ENCODE measurements at regions not wholly inside any gene's neighbourhood (a gene's known extent, or its start where the extent isn't known, plus 50 kb on each side); places are given as distances from the start of the nearest gene placed in this dataset.

- in situ Hi-C loops (cut with MboI) = no loop called here
Measured at GRCh38 chr21:35507181-35507759, 458.2 kb upstream of the RUNX1 start.

GRCh38 chr21:35506771-35507170, 457.7 kb upstream of the RUNX1 start:
- peaks cover 4% of the 10 kb centered on the region for H3F3A ChIP-seq (ENCODE audit: insufficient read depth)
- no peak overlapping the region for H3K4me3 ChIP-seq
- no peak for DNase-seq
- H3K9ac ChIP-seq = no peak overlapping the region
- H3K36me3 ChIP-seq (ENCODE audit: low read depth) = no peaks in the 10 kb centered on the region
- no peaks in the 10 kb centered on the region for H3K79me2 ChIP-seq (ENCODE audit: insufficient read depth)
- no peaks in the 10 kb centered on the region for H3K27me3 ChIP-seq (replicated peaks; ENCODE audit: insufficient read depth)
- no peaks in the 10 kb centered on the region for H3K9me3 ChIP-seq (ENCODE audit: low read depth)
- 58 to 70% methylated on average over 2 of the region's 2 CpGs for WGBS, 2 experiments (ENCODE audit: low coverage in 1 of 2, low lambda C conversion rate in 2 of 2, missing lambda C conversion rate in 2 of 2)
- H3K9me2 ChIP-seq (ENCODE audit: insufficient read depth) = no peaks in the 10 kb centered on the region
- H3K4me1 ChIP-seq (ENCODE audit: insufficient read depth) = peaks cover 38% of the 10 kb centered on the region
- TF ChIP-seq EZH2 (IDR thresholded peaks at IDR 0.05; ENCODE audit: insufficient read depth, poor library complexity, severe bottlenecking) = no peak
- TF ChIP-seq EZH2phosphoT487 (IDR thresholded peaks at IDR 0.05; ENCODE audit: insufficient read depth, low read depth) = no peak
- H2AFZ ChIP-seq = no peak overlapping the region
- no peak overlapping the region for H3K27ac ChIP-seq
- in situ Hi-C loops (cut with MboI) = no loop called here
- no peaks in the 10 kb centered on the region for H4K20me1 ChIP-seq (ENCODE audit: insufficient read depth)
- no peak overlapping the region for H3K4me2 ChIP-seq (ENCODE audit: unreplicated experiment)

More at GRCh38 chr21:35507181-35507759, 458.2 kb upstream of the RUNX1 start:
- H3K9me2 ChIP-seq (ENCODE audit: insufficient read depth) = no peaks in the 10 kb centered on the region
- H3K4me1 ChIP-seq (ENCODE audit: insufficient read depth) = peaks cover 43% of the 10 kb centered on the region
- TF ChIP-seq EZH2phosphoT487 (IDR thresholded peaks at IDR 0.05; ENCODE audit: insufficient read depth, low read depth) = no peak
- no peak for TF ChIP-seq EZH2 (IDR thresholded peaks at IDR 0.05; ENCODE audit: insufficient read depth, poor library complexity, severe bottlenecking)
- H3K36me3 ChIP-seq (ENCODE audit: low read depth) = no peaks in the 10 kb centered on the region
- H2AFZ ChIP-seq = no peak overlapping the region
- no peak overlapping the region for H3K4me3 ChIP-seq
- no peaks in the 10 kb centered on the region for H4K20me1 ChIP-seq (ENCODE audit: insufficient read depth)
- H3F3A ChIP-seq (ENCODE audit: insufficient read depth) = peaks cover 9% of the 10 kb centered on the region
- no peaks in the 10 kb centered on the region for H3K27me3 ChIP-seq (replicated peaks; ENCODE audit: insufficient read depth)
- H3K4me2 ChIP-seq (ENCODE audit: unreplicated experiment) = no peak overlapping the region
- H3K27ac ChIP-seq = no peak overlapping the region
- H3K9ac ChIP-seq = no peak overlapping the region
- WGBS, 2 experiments (ENCODE audit: low coverage in 1 of 2, low lambda C conversion rate in 2 of 2, missing lambda C conversion rate in 2 of 2) = 97 to 100% methylated on average over 4 of the region's 4 CpGs
- no peak for DNase-seq
- no peaks in the 10 kb centered on the region for H3K79me2 ChIP-seq (ENCODE audit: insufficient read depth)
- H3K9me3 ChIP-seq (ENCODE audit: low read depth) = no peaks in the 10 kb centered on the region

GRCh38 chr21:35506352-35506751, 457.2 kb upstream of the RUNX1 start:
- Histone ChIP-seq H2AFZ (no peak overlapping the region), H3K27me3 (replicated peaks; ENCODE audit: insufficient read depth) (no peaks in the 10 kb centered on the region), H3K27ac (no peak overlapping the region), H3K9ac (no peak overlapping the region), H3K4me3 (no peak overlapping the region), H3K9me3 (ENCODE audit: low read depth) (no peaks in the 10 kb centered on the region), H3K4me2 (ENCODE audit: unreplicated experiment) (no peak overlapping the region), H3K9me2 (ENCODE audit: insufficient read depth) (no peaks in the 10 kb centered on the region), H3K79me2 (ENCODE audit: insufficient read depth) (no peaks in the 10 kb centered on the region), H3F3A (ENCODE audit: insufficient read depth) (no peaks in the 10 kb centered on the region), H3K36me3 (ENCODE audit: low read depth) (no peaks in the 10 kb centered on the region), H4K20me1 (ENCODE audit: insufficient read depth) (no peaks in the 10 kb centered on the region), H3K4me1 (ENCODE audit: insufficient read depth) (peaks cover 34% of the 10 kb centered on the region)
- WGBS, 2 experiments (ENCODE audit: low coverage in 1 of 2, low lambda C conversion rate in 2 of 2, missing lambda C conversion rate in 2 of 2) = 46 to 61% methylated on average over 3 of the region's 3 CpGs
- in situ Hi-C loops (cut with MboI) = no loop called here
- DNase-seq = no peak
- TF ChIP-seq EZH2 (IDR thresholded peaks at IDR 0.05; ENCODE audit: insufficient read depth, poor library complexity, severe bottlenecking) (no peak), EZH2phosphoT487 (IDR thresholded peaks at IDR 0.05; ENCODE audit: insufficient read depth, low read depth) (no peak)

GRCh38 chr21:35504951-35505466, 455.9 kb upstream of the RUNX1 start:
- no peak for DNase-seq
- Histone ChIP-seq H3K27me3 (replicated peaks; ENCODE audit: insufficient read depth) (no peaks in the 10 kb centered on the region), H3K79me2 (ENCODE audit: insufficient read depth) (no peaks in the 10 kb centered on the region), H3F3A (ENCODE audit: insufficient read depth) (no peaks in the 10 kb centered on the region), H3K27ac (no peak overlapping the region), H3K9me3 (ENCODE audit: low read depth) (no peaks in the 10 kb centered on the region), H3K4me2 (ENCODE audit: unreplicated experiment) (no peak overlapping the region), H2AFZ (no peak overlapping the region), H3K4me1 (ENCODE audit: insufficient read depth) (peaks cover 27% of the 10 kb centered on the region), H3K4me3 (no peak overlapping the region), H3K9me2 (ENCODE audit: insufficient read depth) (no peaks in the 10 kb centered on the region), H4K20me1 (ENCODE audit: insufficient read depth) (no peaks in the 10 kb centered on the region), H3K9ac (no peak overlapping the region), H3K36me3 (ENCODE audit: low read depth) (no peaks in the 10 kb centered on the region)
- TF ChIP-seq EZH2phosphoT487 (IDR thresholded peaks at IDR 0.05; ENCODE audit: insufficient read depth, low read depth) (no peak), EZH2 (IDR thresholded peaks at IDR 0.05; ENCODE audit: insufficient read depth, poor library complexity, severe bottlenecking) (no peak)
- in situ Hi-C loops (cut with MboI) = no loop called here
- WGBS, 2 experiments (ENCODE audit: low coverage in 1 of 2, low lambda C conversion rate in 2 of 2, missing lambda C conversion rate in 2 of 2) = 88 to 95% methylated on average over 5 of the region's 5 CpGs
